ENCODE measurements at regions not wholly inside any gene's neighbourhood (a gene's known extent, or its start where the extent isn't known, plus 50 kb on each side); places are given as distances from the start of the nearest gene placed in this dataset.

DNA sequence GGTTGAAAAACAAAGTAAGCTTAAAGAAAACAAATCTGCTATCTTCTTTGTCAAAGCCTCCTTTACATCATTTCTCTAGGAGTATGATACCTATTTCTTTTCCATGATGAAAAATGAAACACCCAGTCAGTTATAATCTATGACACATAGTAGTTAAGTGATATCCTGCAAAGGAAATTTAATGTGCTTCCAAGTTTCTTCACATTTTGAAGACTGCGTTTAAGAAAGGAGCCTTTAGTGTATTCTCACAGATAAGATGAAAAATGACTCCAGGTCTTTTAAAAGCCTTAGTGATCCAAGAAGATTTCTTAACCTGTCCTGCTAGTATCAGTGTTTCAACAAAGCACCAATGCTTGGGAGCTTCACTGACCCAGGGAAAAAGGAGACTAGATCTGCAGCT is 356.7 kb downstream of the CCDC85A start:
- 0 out of 4 replicates have a peak, but pooled peaks cover 0 to 3% of the 10 kb centered on the region in 2 experiments for H3K9me3 ChIP-seq (ENCODE audit: insufficient read depth in 2 of 2, low read depth in 1 of 2, low read length in 1 of 2)
- H3K27ac ChIP-seq (ENCODE audit: low read depth, low read length) = no peak overlapping the region
- TF ChIP-seq, protein P1, sequence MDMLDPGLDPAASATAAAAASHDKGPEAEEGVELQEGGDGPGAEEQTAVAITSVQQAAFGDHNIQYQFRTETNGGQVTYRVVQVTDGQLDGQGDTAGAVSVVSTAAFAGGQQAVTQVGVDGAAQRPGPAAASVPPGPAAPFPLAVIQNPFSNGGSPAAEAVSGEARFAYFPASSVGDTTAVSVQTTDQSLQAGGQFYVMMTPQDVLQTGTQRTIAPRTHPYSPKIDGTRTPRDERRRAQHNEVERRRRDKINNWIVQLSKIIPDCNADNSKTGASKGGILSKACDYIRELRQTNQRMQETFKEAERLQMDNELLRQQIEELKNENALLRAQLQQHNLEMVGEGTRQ (IDR thresholded peaks at IDR 0.05; ENCODE audit: low read length) = no peak
- no peak for TF ChIP-seq TEAD4 (IDR thresholded peaks at IDR 0.05; ENCODE audit: low read depth, low read length)
- TF ChIP-seq SUZ12 (IDR thresholded peaks at IDR 0.05; ENCODE audit: low read length) = no peak
- no peak for TF ChIP-seq RFX5 (IDR thresholded peaks at IDR 0.05; ENCODE audit: borderline replicate concordance, low read depth, low read length)
- no peak for TF ChIP-seq ZNF274 (IDR thresholded peaks at IDR 0.05; ENCODE audit: borderline replicate concordance, extremely low read depth, low read length)
- TF ChIP-seq BRCA1 (IDR thresholded peaks at IDR 0.05; ENCODE audit: low read depth, low read length) = no peak
- TF ChIP-seq SRF (IDR thresholded peaks at IDR 0.05; ENCODE audit: low read depth, low read length) = no peak
- no peak for TF ChIP-seq SIX5 (IDR thresholded peaks at IDR 0.05; ENCODE audit: low read depth, low read length)
- TF ChIP-seq SIN3A (conservative IDR thresholded peaks at IDR 0.05 in 1 of 2, IDR thresholded peaks at IDR 0.05 in 1 of 2; ENCODE audit: low read depth in 1 of 2, low read length in 2 of 2) = no peak
- H2BK12ac ChIP-seq (ENCODE audit: low read depth, low read length) = no peak overlapping the region
- H3K36me3 ChIP-seq (ENCODE audit: control insufficient read depth in 2 of 4, insufficient read depth in 4 of 4, low read length in 3 of 4) = no peaks in the 10 kb centered on the region
- ChIA-PET POLR2A (ENCODE audit: partially characterized antibody) (no interaction called here), CTCF (ENCODE audit: partially characterized antibody) (no interaction called here)
- no peak overlapping the region for H2BK15ac ChIP-seq (ENCODE audit: low read length)
- no peak overlapping the region for H4K91ac ChIP-seq (replicated peaks; ENCODE audit: insufficient read length, low read length)
- no peaks in the 10 kb centered on the region for H3K79me2 ChIP-seq (ENCODE audit: control insufficient read depth in 1 of 2, insufficient read depth in 2 of 2, low read length in 2 of 2)
- peaks cover 0 to 2% (median 0%) of the 10 kb centered on the region in 4 experiments; a peak in 1 of 7 replicates for H3K27me3 ChIP-seq (replicated peaks in 1 of 4; ENCODE audit: control insufficient read depth in 3 of 4, extremely low read depth in 1 of 4, insufficient read depth in 3 of 4, low read length in 3 of 4)
- H3K23me2 ChIP-seq (ENCODE audit: low read depth, low read length) = no peaks in the 10 kb centered on the region
- no peak overlapping the region for H3K56ac ChIP-seq (replicated peaks; ENCODE audit: insufficient read length, low read depth, low read length)
- no peak overlapping the region for H3K4me2 ChIP-seq (ENCODE audit: insufficient read depth in 1 of 2, low read depth in 2 of 2, low read length in 2 of 2)
- no peak overlapping the region for H2BK5ac ChIP-seq (ENCODE audit: low read depth, low read length)
- no peak overlapping the region for H4K8ac ChIP-seq (ENCODE audit: extremely low read depth, insufficient read depth, low read length)
- no peak overlapping the region for H2BK120ac ChIP-seq (replicated peaks; ENCODE audit: low read depth, low read length)
- no peak overlapping the region for H3K23ac ChIP-seq (ENCODE audit: insufficient read length)
- no peak overlapping the region for H2AFZ ChIP-seq (ENCODE audit: low read length)
- FAIRE-seq (no peak), DNase-seq (ENCODE audit: low read depth in 1 of 2, low spot score in 2 of 2) (no peak)
- no peak overlapping the region for H3K9ac ChIP-seq (replicated peaks in 1 of 4; ENCODE audit: extremely low read depth in 1 of 4, low read depth in 3 of 4, low read length in 3 of 4)
- no peak overlapping the region for H2AK5ac ChIP-seq (ENCODE audit: low read depth, low read length)
- WGBS, 2 experiments (ENCODE audit: extremely low coverage in 1 of 2, insufficient coverage in 1 of 2, insufficient read length in 1 of 2, insufficient replicate concordance in 2 of 2, low coverage in 1 of 2, low lambda C conversion rate in 2 of 2, missing lambda C conversion rate in 1 of 2) = 100% methylated on average over 1 of the region's 1 CpG; no CpG with 5 or more reads in 1 of the 2 experiments
- no peak overlapping the region for H3K18ac ChIP-seq (ENCODE audit: extremely low read depth, low read length)
- no peak overlapping the region for H4K5ac ChIP-seq (ENCODE audit: insufficient read length, low read depth, low read length)
- H2BK20ac ChIP-seq (ENCODE audit: low read length) = no peak overlapping the region
- H3K14ac ChIP-seq (ENCODE audit: insufficient read length) = no peak overlapping the region
- no peaks in the 10 kb centered on the region for H3K4me1 ChIP-seq (replicated peaks in 1 of 4; ENCODE audit: control insufficient read depth in 3 of 4, insufficient read depth in 4 of 4, low read length in 3 of 4)
- H3K79me1 ChIP-seq (ENCODE audit: low read depth, low read length) = no peaks in the 10 kb centered on the region
- no peak overlapping the region for H3K4me3 ChIP-seq (ENCODE audit: extremely low read depth in 1 of 4, insufficient read depth in 2 of 4, low read depth in 3 of 4, low read length in 4 of 4)
- no peaks in the 10 kb centered on the region for H4K20me1 ChIP-seq (replicated peaks in 1 of 2; ENCODE audit: control insufficient read depth in 1 of 2, insufficient read depth in 2 of 2, low read length in 2 of 2)
- H3K4ac ChIP-seq (replicated peaks; ENCODE audit: insufficient read length, low read depth, low read length) = no peak overlapping the region

All from H1 (cell line).